ENCODE measurements at regions not wholly inside any gene's neighbourhood (a gene's known extent, or its start where the extent isn't known, plus 50 kb on each side); places are given as distances from the start of the nearest gene placed in this dataset.

GRCh38 chr12:124624823-124625222 lies 57.4 kb upstream of the NCOR2 start:
- H3K27ac ChIP-seq = no peak overlapping the region
- no peak for TF ChIP-seq CTCF (conservative IDR thresholded peaks at IDR 0.05)

- H3K27ac ChIP-seq = no peak overlapping the region
- no peak for TF ChIP-seq CTCF (conservative IDR thresholded peaks at IDR 0.05)
Measured at GRCh38 chr12:124623344-124624035, 56.1 kb upstream of the NCOR2 start.

GRCh38 chr12:124622764-124623163 lies 55.4 kb upstream of the NCOR2 start:
- no peak overlapping the region for H3K27ac ChIP-seq
- no peak for TF ChIP-seq CTCF (conservative IDR thresholded peaks at IDR 0.05)

GRCh38 chr12:124622331-124622730 lies 54.9 kb upstream of the NCOR2 start:
- TF ChIP-seq CTCF (conservative IDR thresholded peaks at IDR 0.05) = no peak

GRCh38 chr12:124621296-124621660 lies 53.9 kb upstream of the NCOR2 start:
- no peak for TF ChIP-seq CTCF (conservative IDR thresholded peaks at IDR 0.05)
- H3K27ac ChIP-seq = no peak overlapping the region

More at GRCh38 chr12:124622331-124622730, 54.9 kb upstream of the NCOR2 start:
- H3K27ac ChIP-seq = no peak overlapping the region

- no peak for TF ChIP-seq CTCF (conservative IDR thresholded peaks at IDR 0.05)
- no peak overlapping the region for H3K27ac ChIP-seq
Measured at GRCh38 chr12:124620606-124621295, 53.3 kb upstream of the NCOR2 start.

GRCh38 chr12:124618291-124618902 lies 51.0 kb upstream of the NCOR2 start:
- TF ChIP-seq CTCF (conservative IDR thresholded peaks at IDR 0.05) = no peak
- H3K27ac ChIP-seq = no peak overlapping the region

All from VCaP (cell line).